Peyer's patch (tissue), 4 donors: ENCODE measurements at regions not wholly inside any gene's neighbourhood (a gene's known extent, or its start where the extent isn't known, plus 50 kb on each side); places are given as distances from the start of the nearest gene placed in this dataset.

Experiments
- DNase-seq, 3 donors: peaks; one replicate each; pipeline ENCODE4 v3.0.0-alpha.2; 2017 to 2019
- H3K27ac ChIP-seq, 4 donors: fragments of 200-600 bp; sonication (generic); one replicate each; pipeline ENCODE4 v1.5.1; 2016 to 2019
- H3K27me3 ChIP-seq, 2 donors: fragments of 200-600 bp; sonication (generic); one replicate each; pipeline ENCODE4 v1.5.1; 2019
- H3K36me3 ChIP-seq, 3 donors: fragments of 200-600 bp; sonication (generic); one replicate each; pipeline ENCODE4 v1.5.1; 2016 to 2019
- H3K4me1 ChIP-seq, 4 donors: fragments of 200-600 bp; sonication (generic); one replicate each; pipeline ENCODE4 v1.5.1; 2016 to 2019
- H3K4me3 ChIP-seq, 4 donors: fragments of 200-600 bp; sonication (generic); 1 replicate in 3 of 4; 2 replicates in 1 of 4; pipeline ENCODE4 v1.5.1; 2016 to 2019; ENCODE audit warnings: mild to moderate bottlenecking in 1 of 4
- H3K9me3 ChIP-seq, 4 donors: fragments of 200-600 bp; sonication (generic); one replicate each; pipeline ENCODE4 v1.5.1; 2016 to 2019; ENCODE audit warnings: mild to moderate bottlenecking in 1 of 4
- CTCF ChIP-seq, 6 experiments: fragments of 450-650 bp in 4 of 6; fragments of 200-600 bp in 2 of 6; sonication (generic) in 1 of 6; IDR thresholded peaks; one replicate each; pipeline ENCODE4 v1.5.1; 2017 to 2019; ENCODE audit warnings: antibody characterized with exemption in 6 of 6, mild to moderate bottlenecking in 3 of 6, moderate library complexity in 1 of 6
- POLR2A ChIP-seq, 2 donors: fragments of 450-650 bp; IDR thresholded peaks; one replicate each; pipeline ENCODE4 v1.5.1; 2017; ENCODE audit warnings: antibody characterized with exemption in 2 of 2, mild to moderate bottlenecking in 2 of 2, moderate library complexity in 2 of 2

DNA sequence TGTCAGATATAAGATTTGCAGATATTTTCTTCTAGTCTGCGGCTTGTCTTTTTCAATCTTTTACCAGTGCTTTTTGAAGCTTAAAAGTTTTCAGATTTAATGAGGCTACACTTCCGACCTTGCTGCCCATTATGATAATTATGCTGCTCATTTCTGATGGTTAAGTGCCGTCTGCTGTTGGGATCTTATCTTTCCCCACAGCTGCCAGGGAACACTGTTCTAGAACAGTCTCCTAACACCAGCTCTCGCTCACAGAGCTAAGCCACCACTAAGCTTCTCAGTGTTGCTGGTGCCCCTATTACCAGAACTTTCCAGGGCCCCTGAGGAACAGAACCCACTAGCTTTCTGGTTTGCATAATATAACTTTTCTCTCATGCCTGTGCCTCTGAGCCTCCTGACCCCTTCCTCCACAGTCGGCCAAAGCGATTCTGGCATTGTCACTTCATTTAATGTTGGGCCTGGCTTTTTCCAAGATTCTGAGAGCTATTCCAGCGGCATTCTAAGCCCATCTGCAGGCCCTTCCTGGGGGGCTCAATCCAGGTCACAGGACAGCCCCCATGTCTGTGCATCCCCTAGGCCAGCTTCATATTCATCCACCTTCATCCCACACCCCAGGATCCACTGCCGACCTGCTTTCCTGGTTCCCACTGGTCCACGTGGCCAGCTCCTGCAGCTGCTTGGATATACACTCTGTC is 237.0 kb downstream of the PTPRU start:
- H3K27me3 ChIP-seq: no peaks in the 10 kb centered on the region
- no peak overlapping the region for H3K27ac ChIP-seq
- no peaks in the 10 kb centered on the region for H3K4me1 ChIP-seq
- no peaks in the 10 kb centered on the region for H3K9me3 ChIP-seq
- H3K36me3 ChIP-seq: no peaks in the 10 kb centered on the region
- no peak overlapping the region for H3K4me3 ChIP-seq
- TF ChIP-seq CTCF (IDR thresholded peaks at IDR 0.05) (no peak), POLR2A (IDR thresholded peaks at IDR 0.05) (no peak)
- no peak for DNase-seq

GRCh38 chr1:29471487-29472313 is 235.4 kb downstream of the PTPRU start:
- no peaks in the 10 kb centered on the region for H3K9me3 ChIP-seq
- H3K27me3 ChIP-seq: no peaks in the 10 kb centered on the region
- H3K4me1 ChIP-seq: no peaks in the 10 kb centered on the region
- TF ChIP-seq POLR2A (IDR thresholded peaks at IDR 0.05) (no peak), CTCF (IDR thresholded peaks at IDR 0.05) (no peak)
- no peak overlapping the region for H3K4me3 ChIP-seq
- DNase-seq: no peak
- no peaks in the 10 kb centered on the region for H3K36me3 ChIP-seq
- no peak overlapping the region for H3K27ac ChIP-seq

DNA sequence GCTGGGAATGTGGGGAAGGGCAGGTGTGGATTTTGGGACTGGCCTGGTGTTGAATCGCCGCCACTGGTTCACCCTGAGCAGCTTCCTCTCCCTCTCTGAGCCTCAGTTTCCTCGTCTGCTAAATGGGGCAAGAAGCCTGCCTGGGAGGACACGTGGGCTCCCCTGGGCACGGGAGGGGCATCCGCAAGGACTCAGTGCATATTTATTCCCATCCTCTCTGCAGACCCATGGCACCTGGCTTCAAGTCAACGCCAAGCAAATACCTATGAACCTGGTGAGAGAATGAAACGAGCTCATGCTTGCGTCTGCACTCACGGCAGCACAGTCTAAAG is 234.4 kb downstream of the PTPRU start:
- H3K27ac ChIP-seq: no peak overlapping the region
- no peaks in the 10 kb centered on the region for H3K27me3 ChIP-seq
- no peak for DNase-seq
- TF ChIP-seq POLR2A (IDR thresholded peaks at IDR 0.05) (no peak), CTCF (IDR thresholded peaks at IDR 0.05) (no peak)
- H3K36me3 ChIP-seq: no peaks in the 10 kb centered on the region
- no peaks in the 10 kb centered on the region for H3K4me1 ChIP-seq
- no peak overlapping the region for H3K4me3 ChIP-seq
- H3K9me3 ChIP-seq: no peaks in the 10 kb centered on the region

GRCh38 chr1:29470087-29470787 is 233.9 kb downstream of the PTPRU start:
- Histone ChIP-seq H3K36me3 (no peaks in the 10 kb centered on the region), H3K4me1 (no peaks in the 10 kb centered on the region), H3K9me3 (no peaks in the 10 kb centered on the region), H3K4me3 (no peak overlapping the region), H3K27me3 (no peaks in the 10 kb centered on the region), H3K27ac (no peak overlapping the region)
- no peak for TF ChIP-seq POLR2A (IDR thresholded peaks at IDR 0.05)
- no peak for TF ChIP-seq CTCF (IDR thresholded peaks at IDR 0.05)
- DNase-seq: no peak

DNA sequence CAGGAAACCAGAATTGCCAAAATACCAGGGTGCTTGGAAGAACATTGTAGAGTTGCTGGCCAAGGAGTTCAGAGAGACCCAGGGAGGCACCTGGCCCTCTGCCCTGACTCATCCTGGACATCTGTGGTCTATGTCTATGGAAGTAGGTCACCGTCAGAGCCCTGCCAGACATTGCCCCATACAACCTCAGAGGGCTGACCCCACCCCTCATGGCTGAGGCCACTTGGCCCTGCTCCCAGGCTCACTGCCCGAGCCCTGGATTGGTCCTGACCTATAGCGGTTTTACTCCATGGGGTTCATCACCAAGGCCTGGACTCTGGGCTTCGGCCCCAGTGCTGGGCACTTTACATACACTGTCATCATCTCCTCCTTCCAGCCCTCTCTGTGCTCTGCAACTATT is 233.1 kb downstream of the PTPRU start:
- TF ChIP-seq CTCF (IDR thresholded peaks at IDR 0.05): no peak
- TF ChIP-seq POLR2A (IDR thresholded peaks at IDR 0.05): no peak
- no peaks in the 10 kb centered on the region for H3K4me1 ChIP-seq
- no peaks in the 10 kb centered on the region for H3K27me3 ChIP-seq
- no peaks in the 10 kb centered on the region for H3K36me3 ChIP-seq
- H3K27ac ChIP-seq: no peak overlapping the region
- peaks cover 0 to 4% (median 0%) of the 10 kb centered on the region in 4 donors for H3K9me3 ChIP-seq
- H3K4me3 ChIP-seq: no peak overlapping the region
- no peak for DNase-seq
